ENCODE measurements at regions not wholly inside any gene's neighbourhood (a gene's known extent, or its start where the extent isn't known, plus 50 kb on each side); places are given as distances from the start of the nearest gene placed in this dataset.
"Not testable (repeated sequence)": the region's sequence is repeated elsewhere in the genome, so short reads cannot be mapped to it uniquely, and the experiment has no call there.

- no peak overlapping the region for H3K4me3 ChIP-seq (ENCODE audit: low read length in 2 of 2)
- H3K36me3 ChIP-seq (ENCODE audit: control insufficient read depth in 2 of 2, insufficient read depth in 2 of 2, low read length in 2 of 2) = no peaks in the 10 kb centered on the region
- H3K9ac ChIP-seq (ENCODE audit: low read length in 2 of 2) = no peak overlapping the region
- no peaks in the 10 kb centered on the region for H3K9me3 ChIP-seq (ENCODE audit: control insufficient read depth in 2 of 2, low read length in 2 of 2)
- no peaks in the 10 kb centered on the region for H3K4me1 ChIP-seq (ENCODE audit: control insufficient read depth, insufficient read depth, low read length)
- no peak overlapping the region for H3K27ac ChIP-seq (ENCODE audit: low read length)
- H3K27me3 ChIP-seq (ENCODE audit: control insufficient read depth in 1 of 2, insufficient read depth in 2 of 2, low read length in 2 of 2) = no peaks in the 10 kb centered on the region
Observed at GRCh38 chr4:43607400-43607799, 714.9 kb downstream of the GRXCR1 start.

- Histone ChIP-seq H3K9ac (ENCODE audit: low read length in 2 of 2) (no peak overlapping the region), H3K4me1 (ENCODE audit: control insufficient read depth, insufficient read depth, low read length) (no peaks in the 10 kb centered on the region), H3K4me3 (ENCODE audit: low read length in 2 of 2) (no peak overlapping the region), H3K27ac (ENCODE audit: low read length) (no peak overlapping the region), H3K9me3 (ENCODE audit: control insufficient read depth in 2 of 2, low read length in 2 of 2) (no peaks in the 10 kb centered on the region), H3K36me3 (ENCODE audit: control insufficient read depth in 2 of 2, insufficient read depth in 2 of 2, low read length in 2 of 2) (no peaks in the 10 kb centered on the region), H3K27me3 (ENCODE audit: control insufficient read depth in 1 of 2, insufficient read depth in 2 of 2, low read length in 2 of 2) (no peaks in the 10 kb centered on the region)
Observed at GRCh38 chr4:43607827-43608461, 715.4 kb downstream of the GRXCR1 start.

- no peaks in the 10 kb centered on the region for H3K4me1 ChIP-seq (ENCODE audit: control insufficient read depth, insufficient read depth, low read length)
- H3K27ac ChIP-seq (ENCODE audit: low read length) = no peak overlapping the region
- no peaks in the 10 kb centered on the region for H3K9me3 ChIP-seq (ENCODE audit: control insufficient read depth in 2 of 2, low read length in 2 of 2)
- no peak overlapping the region for H3K9ac ChIP-seq (ENCODE audit: low read length in 2 of 2)
- H3K27me3 ChIP-seq (ENCODE audit: control insufficient read depth in 1 of 2, insufficient read depth in 2 of 2, low read length in 2 of 2) = no peaks in the 10 kb centered on the region
- no peaks in the 10 kb centered on the region for H3K36me3 ChIP-seq (ENCODE audit: control insufficient read depth in 2 of 2, insufficient read depth in 2 of 2, low read length in 2 of 2)
- no peak overlapping the region for H3K4me3 ChIP-seq (ENCODE audit: low read length in 2 of 2)
Observed at GRCh38 chr4:43619219-43619618, 726.7 kb downstream of the GRXCR1 start.

- not testable (repeated sequence) for H3K36me3 ChIP-seq (ENCODE audit: control insufficient read depth in 2 of 2, insufficient read depth in 2 of 2, low read length in 2 of 2); H3K4me1 ChIP-seq (ENCODE audit: control insufficient read depth, insufficient read depth, low read length)
Observed at GRCh38 chr4:43637893-43638292, 745.4 kb downstream of the GRXCR1 start.

GRCh38 chr4:43651991-43652390 is 759.5 kb downstream of the GRXCR1 start:
- Histone ChIP-seq H3K4me1 (ENCODE audit: control insufficient read depth, insufficient read depth, low read length) (no peaks in the 10 kb centered on the region), H3K36me3 (ENCODE audit: control insufficient read depth in 2 of 2, insufficient read depth in 2 of 2, low read length in 2 of 2) (no peaks in the 10 kb centered on the region), H3K27ac (ENCODE audit: low read length) (no peak overlapping the region), H3K9me3 (ENCODE audit: control insufficient read depth in 2 of 2, low read length in 2 of 2) (no peaks in the 10 kb centered on the region), H3K9ac (ENCODE audit: low read length in 2 of 2) (no peak overlapping the region), H3K4me3 (ENCODE audit: low read length in 2 of 2) (no peak overlapping the region), H3K27me3 (ENCODE audit: control insufficient read depth in 1 of 2, insufficient read depth in 2 of 2, low read length in 2 of 2) (no peaks in the 10 kb centered on the region)

More at GRCh38 chr4:43637893-43638292, 745.4 kb downstream of the GRXCR1 start:
- not testable (repeated sequence) for H3K9me3 ChIP-seq (ENCODE audit: control insufficient read depth in 2 of 2, low read length in 2 of 2); H3K27ac ChIP-seq (ENCODE audit: low read length); H3K4me3 ChIP-seq (ENCODE audit: low read length in 2 of 2); H3K27me3 ChIP-seq (ENCODE audit: control insufficient read depth in 1 of 2, insufficient read depth in 2 of 2, low read length in 2 of 2); H3K9ac ChIP-seq (ENCODE audit: low read length in 2 of 2)

- H3K4me3 ChIP-seq (ENCODE audit: low read length in 2 of 2); H3K27ac ChIP-seq (ENCODE audit: low read length); H3K4me1 ChIP-seq (ENCODE audit: control insufficient read depth, insufficient read depth, low read length); H3K9ac ChIP-seq (ENCODE audit: low read length in 2 of 2); H3K27me3 ChIP-seq (ENCODE audit: control insufficient read depth in 1 of 2, insufficient read depth in 2 of 2, low read length in 2 of 2); H3K36me3 ChIP-seq (ENCODE audit: control insufficient read depth in 2 of 2, insufficient read depth in 2 of 2, low read length in 2 of 2); H3K9me3 ChIP-seq (ENCODE audit: control insufficient read depth in 2 of 2, low read length in 2 of 2): not testable (repeated sequence)
Observed at GRCh38 chr4:43659547-43659946, 767.0 kb downstream of the GRXCR1 start.

- not testable (repeated sequence) for H3K4me1 ChIP-seq (ENCODE audit: control insufficient read depth, insufficient read depth, low read length); H3K9me3 ChIP-seq (ENCODE audit: control insufficient read depth in 2 of 2, low read length in 2 of 2); H3K36me3 ChIP-seq (ENCODE audit: control insufficient read depth in 2 of 2, insufficient read depth in 2 of 2, low read length in 2 of 2); H3K27ac ChIP-seq (ENCODE audit: low read length); H3K9ac ChIP-seq (ENCODE audit: low read length in 2 of 2); H3K27me3 ChIP-seq (ENCODE audit: control insufficient read depth in 1 of 2, insufficient read depth in 2 of 2, low read length in 2 of 2); H3K4me3 ChIP-seq (ENCODE audit: low read length in 2 of 2)
Observed at GRCh38 chr4:43672265-43672885, 776.2 kb downstream of the KCTD8 start.

- no peaks in the 10 kb centered on the region for H3K36me3 ChIP-seq (ENCODE audit: control insufficient read depth in 2 of 2, insufficient read depth in 2 of 2, low read length in 2 of 2)
- no peaks in the 10 kb centered on the region for H3K4me1 ChIP-seq (ENCODE audit: control insufficient read depth, insufficient read depth, low read length)
- no peak overlapping the region for H3K4me3 ChIP-seq (ENCODE audit: low read length in 2 of 2)
Observed at GRCh38 chr4:43680421-43680820, 768.2 kb downstream of the KCTD8 start.

GRCh38 chr4:43682551-43682950 is 766.1 kb downstream of the KCTD8 start:
- no peak overlapping the region for H3K27ac ChIP-seq (ENCODE audit: low read length)
- no peaks in the 10 kb centered on the region for H3K36me3 ChIP-seq (ENCODE audit: control insufficient read depth in 2 of 2, insufficient read depth in 2 of 2, low read length in 2 of 2)
- H3K9me3 ChIP-seq (ENCODE audit: control insufficient read depth in 2 of 2, low read length in 2 of 2) = no peaks in the 10 kb centered on the region
- H3K4me1 ChIP-seq (ENCODE audit: control insufficient read depth, insufficient read depth, low read length) = no peaks in the 10 kb centered on the region
- H3K4me3 ChIP-seq (ENCODE audit: low read length in 2 of 2) = no peak overlapping the region
- no peak overlapping the region for H3K9ac ChIP-seq (ENCODE audit: low read length in 2 of 2)
- H3K27me3 ChIP-seq (ENCODE audit: control insufficient read depth in 1 of 2, insufficient read depth in 2 of 2, low read length in 2 of 2) = no peaks in the 10 kb centered on the region

More at GRCh38 chr4:43680421-43680820, 768.2 kb downstream of the KCTD8 start:
- Histone ChIP-seq H3K27me3 (ENCODE audit: control insufficient read depth in 1 of 2, insufficient read depth in 2 of 2, low read length in 2 of 2) (no peaks in the 10 kb centered on the region), H3K27ac (ENCODE audit: low read length) (no peak overlapping the region), H3K9ac (ENCODE audit: low read length in 2 of 2) (no peak overlapping the region), H3K9me3 (ENCODE audit: control insufficient read depth in 2 of 2, low read length in 2 of 2) (no peaks in the 10 kb centered on the region)

GRCh38 chr4:43690116-43690515 is 758.5 kb downstream of the KCTD8 start:
- H3K27ac ChIP-seq (ENCODE audit: low read length) = no peak overlapping the region

GRCh38 chr4:43693876-43694275 is 754.7 kb downstream of the KCTD8 start:
- Histone ChIP-seq H3K4me1 (ENCODE audit: control insufficient read depth, insufficient read depth, low read length) (no peaks in the 10 kb centered on the region), H3K27me3 (ENCODE audit: control insufficient read depth in 1 of 2, insufficient read depth in 2 of 2, low read length in 2 of 2) (no peaks in the 10 kb centered on the region), H3K9ac (ENCODE audit: low read length in 2 of 2) (no peak overlapping the region), H3K36me3 (ENCODE audit: control insufficient read depth in 2 of 2, insufficient read depth in 2 of 2, low read length in 2 of 2) (no peaks in the 10 kb centered on the region), H3K9me3 (ENCODE audit: control insufficient read depth in 2 of 2, low read length in 2 of 2) (no peaks in the 10 kb centered on the region), H3K27ac (ENCODE audit: low read length) (no peak overlapping the region), H3K4me3 (ENCODE audit: low read length in 2 of 2) (no peak overlapping the region)

More at GRCh38 chr4:43690116-43690515, 758.5 kb downstream of the KCTD8 start:
- Histone ChIP-seq H3K27me3 (ENCODE audit: control insufficient read depth in 1 of 2, insufficient read depth in 2 of 2, low read length in 2 of 2) (no peaks in the 10 kb centered on the region), H3K4me3 (ENCODE audit: low read length in 2 of 2) (no peak overlapping the region), H3K36me3 (ENCODE audit: control insufficient read depth in 2 of 2, insufficient read depth in 2 of 2, low read length in 2 of 2) (no peaks in the 10 kb centered on the region), H3K9ac (ENCODE audit: low read length in 2 of 2) (no peak overlapping the region), H3K9me3 (ENCODE audit: control insufficient read depth in 2 of 2, low read length in 2 of 2) (no peaks in the 10 kb centered on the region), H3K4me1 (ENCODE audit: control insufficient read depth, insufficient read depth, low read length) (no peaks in the 10 kb centered on the region)

Data from stomach smooth muscle (tissue), 2 donors.